Endodermal cell (in vitro differentiated cells): ENCODE measurements at regions not wholly inside any gene's neighbourhood (a gene's known extent, or its start where the extent isn't known, plus 50 kb on each side); places are given as distances from the start of the nearest gene placed in this dataset.
A peak's percentile ranks its signal among the peaks of the same experiment; 100 is the strongest.
"Not testable (repeated sequence)": the region's sequence is repeated elsewhere in the genome, so short reads cannot be mapped to it uniquely, and the experiment has no call there.

Experiments
- DNase-seq: peaks from one replicate; pipeline ENCODE4 v3.0.0-alpha.2; 2017
- H3K27ac ChIP-seq: 2 replicates; pipeline ENCODE4 v1.5.1; 2013; ENCODE audit warnings: mild to moderate bottlenecking, low read depth, low read length, moderate library complexity
- H3K27me3 ChIP-seq: 2 replicates; pipeline ENCODE4 v1.6.1; 2013; ENCODE audit warnings: mild to moderate bottlenecking, low read length, moderate library complexity; ENCODE audit not compliant: insufficient read depth, control insufficient read depth, poor library complexity, severe bottlenecking
- H3K36me3 ChIP-seq: 2 replicates; pipeline ENCODE4 v1.7.0; 2013; ENCODE audit warnings: mild to moderate bottlenecking, low read length, moderate library complexity; ENCODE audit not compliant: control insufficient read depth, insufficient read depth
- H3K4me1 ChIP-seq: one replicate; pipeline ENCODE4 v1.7.0; 2013; ENCODE audit warnings: low read length; ENCODE audit not compliant: control insufficient read depth, insufficient read depth
- H3K4me3 ChIP-seq: 2 replicates; pipeline ENCODE4 v1.5.1; 2013; ENCODE audit warnings: mild to moderate bottlenecking, low read length, moderate library complexity
- H3K9ac ChIP-seq: 2 replicates; pipeline ENCODE4 v1.6.1; 2013; ENCODE audit warnings: mild to moderate bottlenecking, low read length, moderate library complexity; ENCODE audit not compliant: poor library complexity, severe bottlenecking; ENCODE audit errors: extremely low read depth
- H3K9me3 ChIP-seq: 2 replicates; pipeline ENCODE4 v1.6.1; 2013; ENCODE audit warnings: mild to moderate bottlenecking, low read length, moderate library complexity; ENCODE audit not compliant: control insufficient read depth
- H3K27ac Mint-ChIP-seq: 2 replicates; pipeline ENCODE4 v1.8.0; 2020; ENCODE audit warnings: mixed read lengths
- H3K27me3 Mint-ChIP-seq: 2 replicates; pipeline ENCODE4 v1.8.0; 2021; ENCODE audit warnings: mild to moderate bottlenecking, mixed read lengths; ENCODE audit not compliant: insufficient read depth
- H3K36me3 Mint-ChIP-seq: 2 replicates; pipeline ENCODE4 v1.8.0; 2020; ENCODE audit warnings: low read depth, mixed read lengths
- H3K4me1 Mint-ChIP-seq: 2 replicates; pipeline ENCODE4 v1.8.0; 2020; ENCODE audit warnings: mixed read lengths
- H3K4me3 Mint-ChIP-seq: 2 replicates; pipeline ENCODE4 v1.8.0; 2020; ENCODE audit warnings: mild to moderate bottlenecking, moderate library complexity, mixed read lengths
- H3K9me3 Mint-ChIP-seq: 2 replicates; pipeline ENCODE4 v1.8.0; 2020; ENCODE audit warnings: mild to moderate bottlenecking, mixed read lengths
- CTCF ChIP-seq: fragments of 200-600 bp; sonication (generic); conservative IDR thresholded peaks from 2 replicates; pipeline ENCODE4 v1.5.0; 2021; ENCODE audit warnings: antibody characterized with exemption, mild to moderate bottlenecking
- WGBS, 2 experiments: methylation state at CpG; one replicate each; pipeline versions ENCODE4 v1.1.5 to v1.1.7; 2013; ENCODE audit warnings: missing lambda C conversion rate in 2 of 2, mixed read lengths in 1 of 2; ENCODE audit not compliant: insufficient coverage in 1 of 2, insufficient read length in 1 of 2; 5-methylcytosine and 5-hydroxymethylcytosine counted together

- H3K4me3 Mint-ChIP-seq = no peak overlapping the region
- DNase-seq = peak; percentile 16
- Histone ChIP-seq H3K9me3 (no peaks in the 10 kb centered on the region), H3K4me3 (no peak overlapping the region), H3K27me3 (no peaks in the 10 kb centered on the region), H3K9ac (no peak overlapping the region), H3K27ac (no peak overlapping the region), H3K36me3 (no peaks in the 10 kb centered on the region), H3K4me1 (no peaks in the 10 kb centered on the region)
- no peaks in the 10 kb centered on the region for H3K36me3 Mint-ChIP-seq
- H3K27me3 Mint-ChIP-seq = no peaks in the 10 kb centered on the region
- H3K27ac Mint-ChIP-seq = no peak overlapping the region
- peaks cover 12% of the 10 kb centered on the region for H3K9me3 Mint-ChIP-seq
- TF ChIP-seq CTCF = no peak
- no peaks in the 10 kb centered on the region for H3K4me1 Mint-ChIP-seq
- WGBS, 2 experiments = 88 to 90% methylated on average over 18 to 22 of the region's 22 CpGs
Observed at GRCh38 chr2:239800785-239801386, 224.3 kb downstream of the NDUFA10 start.

- no peaks in the 10 kb centered on the region for H3K9me3 ChIP-seq
- Mint-ChIP-seq H3K36me3 (no peaks in the 10 kb centered on the region), H3K4me3 (no peak overlapping the region), H3K4me1 (no peaks in the 10 kb centered on the region), H3K27me3 (no peaks in the 10 kb centered on the region), H3K9me3 (peaks cover 17% of the 10 kb centered on the region), H3K27ac (no peak overlapping the region)
- no peaks in the 10 kb centered on the region for H3K27me3 ChIP-seq
- no peaks in the 10 kb centered on the region for H3K36me3 ChIP-seq
- H3K27ac ChIP-seq = no peak overlapping the region
- no peak overlapping the region for H3K9ac ChIP-seq
- no peak for TF ChIP-seq CTCF
- no peaks in the 10 kb centered on the region for H3K4me1 ChIP-seq
- DNase-seq = no peak
- no peak overlapping the region for H3K4me3 ChIP-seq
Observed at GRCh38 chr2:239797316-239797715, 227.8 kb downstream of the NDUFA10 start.

GRCh38 chr2:239795761-239796160 is 229.4 kb downstream of the NDUFA10 start:
- not testable (repeated sequence) for H3K27ac ChIP-seq, H3K4me1 ChIP-seq, H3K4me1 Mint-ChIP-seq, DNase-seq, H3K4me3 Mint-ChIP-seq, H3K27me3 ChIP-seq, H3K27ac Mint-ChIP-seq, H3K27me3 Mint-ChIP-seq, H3K9me3 ChIP-seq, H3K4me3 ChIP-seq, H3K36me3 Mint-ChIP-seq, H3K9ac ChIP-seq, H3K36me3 ChIP-seq
- peaks cover 16% of the 10 kb centered on the region for H3K9me3 Mint-ChIP-seq
- WGBS, 2 experiments = 95% methylated on average over 9 of the region's 17 CpGs; no CpG with 5 or more reads in 1 of the 2 experiments

GRCh38 chr2:239793836-239794235 is 231.3 kb downstream of the NDUFA10 start:
- WGBS, 2 experiments = 83 to 91% methylated on average over 3 to 7 of the region's 7 CpGs
- no peak overlapping the region for H3K27ac Mint-ChIP-seq
- peak; percentile 18 for DNase-seq

More at GRCh38 chr2:239793836-239794235, 231.3 kb downstream of the NDUFA10 start:
- Mint-ChIP-seq H3K36me3 (no peaks in the 10 kb centered on the region), H3K9me3 (peaks cover 8% of the 10 kb centered on the region), H3K4me1 (no peaks in the 10 kb centered on the region), H3K4me3 (no peak overlapping the region), H3K27me3 (no peaks in the 10 kb centered on the region)
- H3K9me3 ChIP-seq = no peaks in the 10 kb centered on the region
- no peaks in the 10 kb centered on the region for H3K4me1 ChIP-seq
- H3K27ac ChIP-seq = no peak overlapping the region
- no peaks in the 10 kb centered on the region for H3K36me3 ChIP-seq
- TF ChIP-seq CTCF = no peak
- no peak overlapping the region for H3K9ac ChIP-seq
- no peaks in the 10 kb centered on the region for H3K27me3 ChIP-seq
- no peak overlapping the region for H3K4me3 ChIP-seq
